ENCODE measurements at regions not wholly inside any gene's neighbourhood (a gene's known extent, or its start where the extent isn't known, plus 50 kb on each side); places are given as distances from the start of the nearest gene placed in this dataset.

DNA sequence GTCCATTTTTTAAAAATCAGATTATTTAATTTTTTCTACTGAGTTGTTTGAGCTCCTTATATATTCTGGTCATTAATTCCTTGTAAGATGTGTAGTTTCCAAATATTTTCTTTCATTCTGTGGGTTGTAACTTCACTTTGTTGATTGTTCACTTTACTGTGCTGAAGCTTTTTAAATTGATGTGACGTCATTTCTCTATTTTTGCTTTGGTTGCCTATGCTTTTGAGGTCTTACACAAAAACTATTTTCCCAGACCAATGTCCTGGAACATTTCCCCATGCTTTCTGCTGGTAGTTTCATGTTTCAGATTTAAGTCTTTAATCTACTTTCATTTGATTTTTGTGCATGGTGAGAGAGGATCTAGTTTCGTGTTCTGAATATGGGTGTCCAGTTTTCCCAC lies 753.6 kb downstream of the TRIML1 start:
- no peaks in the 10 kb centered on the region for H3K4me1 Mint-ChIP-seq (ENCODE audit: low read depth)
- TF ChIP-seq, protein P1, sequence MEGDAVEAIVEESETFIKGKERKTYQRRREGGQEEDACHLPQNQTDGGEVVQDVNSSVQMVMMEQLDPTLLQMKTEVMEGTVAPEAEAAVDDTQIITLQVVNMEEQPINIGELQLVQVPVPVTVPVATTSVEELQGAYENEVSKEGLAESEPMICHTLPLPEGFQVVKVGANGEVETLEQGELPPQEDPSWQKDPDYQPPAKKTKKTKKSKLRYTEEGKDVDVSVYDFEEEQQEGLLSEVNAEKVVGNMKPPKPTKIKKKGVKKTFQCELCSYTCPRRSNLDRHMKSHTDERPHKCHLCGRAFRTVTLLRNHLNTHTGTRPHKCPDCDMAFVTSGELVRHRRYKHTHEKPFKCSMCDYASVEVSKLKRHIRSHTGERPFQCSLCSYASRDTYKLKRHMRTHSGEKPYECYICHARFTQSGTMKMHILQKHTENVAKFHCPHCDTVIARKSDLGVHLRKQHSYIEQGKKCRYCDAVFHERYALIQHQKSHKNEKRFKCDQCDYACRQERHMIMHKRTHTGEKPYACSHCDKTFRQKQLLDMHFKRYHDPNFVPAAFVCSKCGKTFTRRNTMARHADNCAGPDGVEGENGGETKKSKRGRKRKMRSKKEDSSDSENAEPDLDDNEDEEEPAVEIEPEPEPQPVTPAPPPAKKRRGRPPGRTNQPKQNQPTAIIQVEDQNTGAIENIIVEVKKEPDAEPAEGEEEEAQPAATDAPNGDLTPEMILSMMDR (IDR thresholded peaks at IDR 0.05; ENCODE audit: unreplicated experiment): no peak
- H3K4me3 Mint-ChIP-seq (ENCODE audit: low read depth): no peak overlapping the region
- H3K27ac Mint-ChIP-seq: no peak overlapping the region
- no peaks in the 10 kb centered on the region for H3K36me3 Mint-ChIP-seq (ENCODE audit: insufficient read depth)
- H3K9me3 Mint-ChIP-seq (ENCODE audit: low read depth): peaks cover 16% of the 10 kb centered on the region
- H3K27me3 Mint-ChIP-seq: no peaks in the 10 kb centered on the region
- no peak for DNase-seq (ENCODE audit: low spot score, unreplicated experiment)

DNA sequence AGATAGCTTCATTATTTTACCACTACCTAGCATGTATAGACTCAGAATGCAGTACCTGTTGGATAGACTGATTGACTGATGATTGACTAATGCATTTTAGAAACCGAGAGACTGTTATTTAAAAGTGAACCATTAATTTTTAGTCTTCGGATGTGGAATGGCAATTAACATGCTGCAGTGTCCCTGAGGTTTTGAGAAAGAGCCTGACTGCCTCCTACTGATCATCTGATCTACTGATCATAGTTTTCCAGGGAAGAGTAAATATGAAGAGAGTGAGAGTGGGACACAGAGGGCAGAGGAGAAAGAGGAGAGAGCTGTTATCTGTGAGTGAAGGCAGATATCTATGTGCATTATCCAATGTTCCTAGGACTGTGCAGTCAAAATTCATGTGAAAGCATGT lies 764.7 kb downstream of the TRIML1 start:
- Mint-ChIP-seq H3K27me3 (no peaks in the 10 kb centered on the region), H3K36me3 (ENCODE audit: insufficient read depth) (peaks cover 4% of the 10 kb centered on the region), H3K27ac (no peak overlapping the region), H3K9me3 (ENCODE audit: low read depth) (peaks cover 13% of the 10 kb centered on the region), H3K4me1 (ENCODE audit: low read depth) (peaks cover 3% of the 10 kb centered on the region), H3K4me3 (ENCODE audit: low read depth) (no peak overlapping the region)
- TF ChIP-seq, protein P1 (IDR thresholded peaks at IDR 0.05; ENCODE audit: unreplicated experiment): no peak
- DNase-seq (ENCODE audit: low spot score, unreplicated experiment): no peak

DNA sequence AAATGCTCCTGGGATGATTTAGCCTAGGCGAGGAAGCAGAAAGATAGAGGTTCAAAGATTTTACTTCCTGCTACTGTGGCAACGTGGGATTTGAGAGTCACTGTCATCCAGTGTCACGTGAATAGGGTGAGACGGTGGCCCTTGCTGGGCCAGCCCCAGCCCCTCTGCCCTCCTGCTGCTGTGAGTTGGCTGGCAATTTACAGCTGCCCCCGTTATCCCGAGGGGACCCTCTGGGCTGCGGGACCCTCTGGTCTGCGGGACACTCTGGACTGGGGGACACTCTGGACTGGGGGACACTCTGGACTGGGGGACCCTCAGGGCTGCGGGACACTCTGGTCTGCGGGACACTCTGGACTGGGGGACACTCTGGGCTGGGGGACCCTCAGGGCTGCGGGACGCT lies 765.4 kb downstream of the TRIML1 start:
- H3K27me3 Mint-ChIP-seq: no peaks in the 10 kb centered on the region
- peaks cover 3% of the 10 kb centered on the region for H3K4me1 Mint-ChIP-seq (ENCODE audit: low read depth)
- no peak overlapping the region for H3K27ac Mint-ChIP-seq
- H3K9me3 Mint-ChIP-seq (ENCODE audit: low read depth): peaks cover 13% of the 10 kb centered on the region
- no peak overlapping the region for H3K4me3 Mint-ChIP-seq (ENCODE audit: low read depth)
- TF ChIP-seq, protein P1 (IDR thresholded peaks at IDR 0.05; ENCODE audit: unreplicated experiment): no peak
- H3K36me3 Mint-ChIP-seq (ENCODE audit: insufficient read depth): peaks cover 4% of the 10 kb centered on the region
- DNase-seq (ENCODE audit: low spot score, unreplicated experiment): no peak

DNA sequence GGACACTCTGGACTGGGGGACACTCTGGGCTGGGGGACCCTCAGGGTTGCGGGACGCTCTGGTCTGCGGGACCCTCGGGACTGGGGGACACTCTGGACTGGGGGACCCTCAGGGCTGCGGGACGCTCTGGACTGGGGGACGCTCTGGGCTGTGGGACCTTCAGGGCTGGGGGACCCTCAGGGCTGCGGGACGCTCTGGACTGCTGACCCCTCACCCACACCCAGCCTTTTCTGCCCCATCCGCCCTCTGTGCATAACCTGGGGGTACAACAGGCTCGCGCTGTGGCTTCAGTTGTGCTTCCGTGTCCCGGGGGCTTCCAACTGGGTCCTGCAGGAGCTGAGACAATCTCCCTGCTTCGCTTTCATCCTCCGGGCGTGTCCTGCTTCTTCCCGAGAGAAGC lies 766.0 kb downstream of the TRIML1 start:
- Mint-ChIP-seq H3K4me1 (ENCODE audit: low read depth) (peaks cover 3% of the 10 kb centered on the region), H3K36me3 (ENCODE audit: insufficient read depth) (peaks cover 4% of the 10 kb centered on the region), H3K27me3 (no peaks in the 10 kb centered on the region), H3K27ac (no peak overlapping the region), H3K4me3 (ENCODE audit: low read depth) (no peak overlapping the region), H3K9me3 (ENCODE audit: low read depth) (peaks cover 13% of the 10 kb centered on the region)
- TF ChIP-seq, protein P1 (IDR thresholded peaks at IDR 0.05; ENCODE audit: unreplicated experiment): no peak
- DNase-seq (ENCODE audit: low spot score, unreplicated experiment): no peak

DNA sequence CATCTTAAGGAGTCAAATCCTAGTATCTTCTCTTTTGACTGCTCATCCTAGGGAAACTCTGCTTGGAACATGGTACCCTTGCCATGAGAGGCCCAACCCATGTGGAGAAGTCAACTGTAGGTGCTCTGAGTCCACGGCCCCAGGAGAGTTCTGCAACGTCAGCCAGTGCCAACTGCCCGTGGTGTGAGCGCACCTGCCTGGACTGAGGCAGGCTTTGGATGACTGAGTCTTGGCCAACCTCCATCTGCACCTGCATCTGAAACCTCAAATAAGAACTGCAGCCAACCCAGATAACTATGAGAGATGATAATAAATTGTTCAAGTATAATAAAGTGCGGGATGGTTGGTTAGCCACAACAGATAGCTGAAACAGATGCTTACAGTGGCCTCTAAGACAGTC lies 772.0 kb downstream of the TRIML1 start:
- H3K4me3 Mint-ChIP-seq (ENCODE audit: low read depth): no peak overlapping the region
- H3K4me1 Mint-ChIP-seq (ENCODE audit: low read depth): peaks cover under 1% of the 10 kb centered on the region
- H3K36me3 Mint-ChIP-seq (ENCODE audit: insufficient read depth): peaks cover 2% of the 10 kb centered on the region
- peaks cover 18% of the 10 kb centered on the region for H3K9me3 Mint-ChIP-seq (ENCODE audit: low read depth)
- no peak overlapping the region for H3K27ac Mint-ChIP-seq
- TF ChIP-seq, protein P1 (IDR thresholded peaks at IDR 0.05; ENCODE audit: unreplicated experiment): no peak
- no peak for DNase-seq (ENCODE audit: low spot score, unreplicated experiment)
- no peaks in the 10 kb centered on the region for H3K27me3 Mint-ChIP-seq
